HG03520 (cell line): ENCODE measurements at regions not wholly inside any gene's neighbourhood (a gene's known extent, or its start where the extent isn't known, plus 50 kb on each side); places are given as distances from the start of the nearest gene placed in this dataset.

Experiments used
- ATAC-seq: cut with Tn5 transposase; IDR thresholded peaks from one replicate; pipeline ENCODE4 v1.9.1; 2021; ENCODE audit warnings: mild to moderate bottlenecking, moderate library complexity; ENCODE audit not compliant: unreplicated experiment

DNA sequence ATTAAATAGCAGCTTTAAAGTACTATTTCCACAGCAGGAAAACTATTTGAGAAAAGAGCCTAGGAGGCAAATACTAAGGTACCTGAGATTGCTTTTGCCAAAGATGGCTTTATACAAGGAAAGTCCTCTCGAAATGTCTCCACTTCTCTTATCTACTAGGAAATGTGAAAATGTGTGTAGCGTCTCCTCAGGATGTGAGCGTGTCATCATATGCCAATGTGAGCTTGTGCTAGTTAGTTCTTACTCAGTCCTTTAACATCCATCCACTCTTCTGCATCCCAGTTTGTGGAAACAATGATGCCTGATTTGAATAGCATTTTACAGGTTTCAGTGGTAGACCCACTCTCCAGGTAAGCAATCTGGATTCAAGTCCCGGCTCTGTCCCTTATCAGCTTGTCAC, 421.0 kb downstream of the DYNC2H1 start:
- no peak for ATAC-seq

DNA sequence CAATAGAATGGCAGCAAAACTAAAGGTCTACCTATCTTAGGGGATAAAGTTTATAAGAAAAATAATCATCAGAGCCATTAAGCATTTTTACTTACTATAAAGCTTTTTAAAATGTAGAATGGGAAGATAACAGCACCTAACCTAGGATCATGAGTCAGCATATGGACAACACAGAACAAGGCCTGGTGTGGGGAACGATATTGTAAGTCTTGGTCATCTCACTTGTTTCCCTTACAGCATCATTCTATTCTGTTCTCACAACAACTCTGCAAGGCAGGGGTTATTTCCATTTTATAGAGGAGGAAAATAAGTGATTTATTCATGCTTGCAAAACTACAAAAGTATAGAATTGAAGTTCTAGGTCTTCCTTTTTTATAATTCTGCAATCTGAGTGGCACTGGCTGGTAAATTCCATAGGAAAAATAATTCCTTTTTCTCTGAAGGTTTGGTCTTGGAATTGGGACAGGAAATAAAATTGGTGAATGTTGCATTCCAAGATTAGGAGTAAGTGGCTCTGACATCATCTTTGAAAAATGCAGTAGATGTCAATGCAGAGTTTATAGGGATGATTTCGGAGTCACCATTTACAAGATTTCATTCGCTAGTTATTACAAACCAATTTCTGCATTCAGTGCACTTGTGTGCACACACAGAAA, 423.0 kb downstream of the DYNC2H1 start:
- ATAC-seq, result no peak

DNA sequence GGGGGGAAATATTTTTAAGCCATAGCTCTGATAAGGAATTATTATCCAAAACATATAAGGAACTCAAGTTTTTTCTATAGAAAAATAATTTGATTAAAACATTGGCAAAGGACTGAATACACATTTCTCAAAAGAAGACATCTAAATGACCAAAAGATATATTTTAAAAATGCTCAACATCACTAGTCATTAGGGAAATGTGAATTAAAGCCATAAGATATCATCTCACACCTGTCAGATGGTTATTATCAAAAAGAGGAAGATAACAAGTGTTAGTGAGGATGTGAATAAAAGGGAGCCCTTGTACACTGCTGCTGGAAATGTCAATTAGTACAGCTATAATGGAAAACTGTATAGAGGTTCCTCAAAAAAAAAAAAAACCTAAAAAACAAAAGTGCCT, 425.0 kb downstream of the DYNC2H1 start:
- ATAC-seq, result no peak

DNA sequence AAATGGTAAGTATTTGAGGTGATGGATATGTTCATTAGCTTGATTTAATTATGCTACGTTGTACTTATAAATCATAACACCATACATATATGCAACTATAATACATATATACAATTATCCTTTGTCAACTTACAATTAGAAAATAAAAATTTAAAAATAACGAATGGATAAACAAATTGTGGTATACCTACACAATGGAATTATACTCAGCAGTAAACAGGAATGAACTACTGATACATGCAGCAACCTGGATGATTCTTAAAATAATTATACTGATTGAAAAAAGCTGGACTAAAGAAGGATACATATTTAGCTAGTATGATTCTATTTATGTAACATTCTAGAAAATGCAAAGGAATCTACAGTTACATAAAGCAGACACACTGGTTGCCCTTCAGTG, 425.7 kb downstream of the DYNC2H1 start:
- no peak for ATAC-seq

DNA sequence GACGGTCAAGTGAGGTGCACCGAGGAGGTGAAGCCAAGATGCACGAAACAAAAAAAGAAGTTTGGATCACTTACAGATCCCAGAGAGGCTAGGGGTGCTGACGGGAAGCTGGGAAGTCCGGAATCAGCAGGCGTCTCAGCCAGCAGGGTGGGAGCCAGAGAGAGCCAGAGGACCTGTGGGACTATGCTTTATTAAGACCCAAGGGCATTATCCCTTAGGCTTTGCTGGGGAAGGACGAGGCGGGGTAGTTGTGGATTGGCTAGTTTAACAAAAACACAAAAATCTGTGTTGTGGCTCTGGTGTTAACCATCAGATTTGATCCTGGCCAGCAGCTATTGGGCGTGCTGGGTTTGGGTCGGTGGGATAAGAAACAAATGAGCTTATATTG, 427.1 kb downstream of the DYNC2H1 start:
- ATAC-seq, result no peak

DNA sequence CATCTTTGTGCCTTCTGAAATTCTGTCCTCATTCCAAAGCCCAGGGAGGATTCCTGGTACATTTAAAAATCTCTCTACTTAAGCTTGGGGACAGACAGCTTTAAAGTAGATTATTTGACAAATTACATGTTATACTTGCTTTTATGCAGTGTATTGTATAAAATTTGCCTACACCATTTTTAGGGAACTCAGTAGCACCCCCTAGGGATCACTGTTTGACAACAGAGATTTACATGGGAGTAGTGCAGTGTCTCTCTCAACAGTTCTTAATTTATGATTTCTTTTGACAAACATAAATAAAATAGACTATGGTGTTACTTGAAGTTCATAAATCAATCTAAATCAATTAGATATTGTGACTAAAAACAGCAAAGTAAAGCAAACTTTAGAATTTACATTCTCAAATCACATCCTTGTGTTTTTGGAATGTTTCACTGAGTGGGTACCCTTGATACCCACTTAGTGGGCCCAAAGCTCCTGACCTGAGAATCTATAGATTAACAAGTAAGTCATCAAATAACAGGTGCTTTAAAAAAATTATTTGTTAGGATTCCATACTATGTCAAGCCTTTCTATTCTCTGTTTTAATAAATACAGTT, 428.8 kb downstream of the DYNC2H1 start:
- no peak for ATAC-seq

DNA sequence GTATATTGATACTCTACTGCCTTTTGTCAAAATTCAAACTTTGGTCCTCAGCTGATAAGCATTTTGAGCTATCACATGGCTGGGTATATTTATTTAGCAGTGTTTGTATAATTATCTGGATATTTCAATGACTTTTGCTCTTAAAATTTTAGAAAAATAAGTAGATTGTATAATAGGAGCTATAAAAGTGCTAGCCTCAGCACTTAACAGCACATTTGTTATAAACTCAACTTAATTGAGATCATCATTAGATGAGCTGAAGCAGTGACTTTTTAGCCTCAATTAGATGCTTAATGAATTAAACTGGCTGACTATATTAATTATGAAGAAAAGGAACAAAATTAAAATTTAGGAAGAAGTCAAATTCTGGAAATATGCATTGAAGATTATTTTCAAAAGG, 429.9 kb downstream of the DYNC2H1 start:
- ATAC-seq, result no peak

DNA sequence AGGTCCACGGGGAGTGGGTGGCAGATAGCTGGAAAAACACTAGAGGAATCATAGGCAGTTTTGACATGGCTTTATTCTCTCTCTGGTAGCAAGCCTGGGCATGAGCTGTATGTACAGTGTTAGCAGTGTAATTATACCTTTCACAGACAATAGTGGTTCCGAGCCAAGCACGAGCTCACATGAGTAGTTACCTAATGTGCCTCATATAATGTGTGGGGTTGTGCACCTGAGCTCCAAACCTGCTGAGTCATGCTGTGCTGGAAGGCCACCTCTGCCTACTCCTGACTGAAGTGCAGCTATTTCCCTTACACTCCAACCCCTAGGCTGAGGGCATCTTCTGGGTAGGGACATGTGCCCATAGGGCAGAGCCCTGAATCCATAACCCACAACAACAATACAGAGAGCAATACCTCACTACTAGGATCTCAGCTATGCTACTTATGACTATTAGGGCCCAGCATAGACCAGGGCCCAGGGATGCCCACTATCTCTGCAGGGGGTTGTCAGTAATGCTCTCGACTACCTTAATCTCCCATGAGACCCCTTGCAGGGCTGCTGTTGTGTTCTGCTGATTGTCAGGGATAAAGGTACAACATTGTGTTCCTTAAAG, 432.1 kb downstream of the DYNC2H1 start:
- ATAC-seq, result no peak

DNA sequence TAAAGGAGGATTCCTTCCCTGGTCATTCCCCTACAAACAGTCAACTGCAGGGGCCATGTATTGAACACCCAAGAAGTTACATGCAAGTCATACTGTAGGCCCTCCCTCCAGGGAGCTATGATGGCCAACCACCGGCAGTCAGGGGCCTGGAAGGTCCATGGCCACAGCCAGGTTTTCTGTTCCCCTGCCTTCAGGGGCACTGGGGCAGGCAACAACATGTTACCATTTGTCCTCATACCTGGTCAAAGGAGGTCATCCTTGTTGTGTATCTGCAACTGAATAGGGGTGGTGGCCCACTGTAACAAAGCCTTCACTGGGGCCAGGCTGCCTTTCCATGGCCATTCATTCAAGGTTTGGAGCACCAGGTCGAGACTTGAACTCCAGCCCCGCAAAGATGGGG, 433.6 kb downstream of the DYNC2H1 start:
- ATAC-seq, result no peak

DNA sequence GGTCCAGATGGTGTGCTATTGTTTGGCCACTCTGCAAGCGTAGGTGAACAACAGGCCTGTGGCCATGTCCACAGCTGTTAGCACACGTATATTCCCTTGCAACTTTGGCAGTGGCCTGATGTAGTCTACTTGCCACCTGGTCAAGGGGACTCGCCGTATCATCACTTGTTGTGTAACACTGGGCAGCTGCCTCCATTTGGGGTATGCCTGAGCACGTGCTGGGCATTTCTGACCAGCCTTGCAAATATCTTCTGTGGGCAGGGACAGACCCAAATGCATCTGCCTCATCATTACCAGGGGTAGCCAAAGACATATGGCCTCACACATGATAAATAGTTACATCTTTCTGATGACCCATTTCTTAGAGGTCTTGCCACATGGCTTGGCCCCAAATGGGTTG, 434.2 kb downstream of the DYNC2H1 start:
- no peak for ATAC-seq

DNA sequence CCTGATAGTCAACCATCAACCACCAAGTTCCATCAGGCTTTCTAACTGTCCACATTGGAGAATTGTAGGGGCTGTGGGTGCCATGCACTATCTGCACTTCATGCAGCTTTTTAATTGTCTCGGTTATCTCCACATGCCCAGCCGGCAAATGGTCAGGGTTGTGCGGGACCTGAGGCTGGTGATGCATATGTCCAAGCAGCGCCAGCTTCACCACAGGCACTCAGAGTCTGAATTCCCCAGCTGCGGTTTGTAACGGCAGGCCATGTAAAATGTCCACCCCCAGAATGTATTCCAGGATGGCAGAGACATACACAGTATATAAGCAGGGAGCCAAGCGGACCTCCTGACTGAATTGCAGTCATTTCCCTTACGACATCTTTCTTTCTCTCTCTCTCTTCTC, 435.6 kb downstream of the DYNC2H1 start:
- ATAC-seq, result no peak

DNA sequence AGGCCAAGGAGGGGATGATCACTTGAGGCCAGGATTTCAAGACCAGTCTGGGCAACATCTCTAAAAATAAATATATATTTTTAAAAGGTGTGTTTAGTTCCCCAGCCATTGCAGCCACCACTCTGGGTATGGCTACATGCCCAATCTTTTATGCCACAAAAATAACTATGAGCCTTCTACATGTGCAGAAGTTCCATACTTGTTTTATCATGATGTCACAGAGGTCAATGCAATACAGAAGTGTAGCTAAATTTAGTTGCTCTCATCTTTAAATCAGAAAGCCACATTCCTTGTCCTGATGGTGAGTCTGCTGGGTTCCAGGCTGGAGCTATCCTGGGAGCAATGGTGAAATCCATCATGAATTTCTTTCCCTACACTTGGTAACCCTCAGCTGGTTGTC, 436.3 kb downstream of the DYNC2H1 start:
- no peak for ATAC-seq

DNA sequence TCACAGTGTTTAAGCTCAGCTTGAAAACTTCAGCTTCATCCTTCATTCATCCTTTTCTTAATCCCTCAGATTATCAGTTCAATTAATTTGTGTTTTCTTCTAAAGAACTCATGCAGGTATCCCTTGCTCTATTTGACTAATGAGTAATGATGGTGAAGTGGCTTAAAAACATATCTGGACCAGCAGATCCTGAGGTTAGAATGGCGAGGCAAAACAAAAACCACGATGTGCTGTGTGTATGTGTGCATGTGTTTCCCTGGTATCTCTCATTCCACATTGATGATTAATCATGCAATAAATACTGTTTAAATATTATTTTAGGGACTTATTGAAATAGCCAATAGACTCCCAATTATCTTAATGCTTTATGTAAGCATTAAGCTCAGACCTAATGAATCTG, 437.0 kb downstream of the DYNC2H1 start:
- no peak for ATAC-seq

DNA sequence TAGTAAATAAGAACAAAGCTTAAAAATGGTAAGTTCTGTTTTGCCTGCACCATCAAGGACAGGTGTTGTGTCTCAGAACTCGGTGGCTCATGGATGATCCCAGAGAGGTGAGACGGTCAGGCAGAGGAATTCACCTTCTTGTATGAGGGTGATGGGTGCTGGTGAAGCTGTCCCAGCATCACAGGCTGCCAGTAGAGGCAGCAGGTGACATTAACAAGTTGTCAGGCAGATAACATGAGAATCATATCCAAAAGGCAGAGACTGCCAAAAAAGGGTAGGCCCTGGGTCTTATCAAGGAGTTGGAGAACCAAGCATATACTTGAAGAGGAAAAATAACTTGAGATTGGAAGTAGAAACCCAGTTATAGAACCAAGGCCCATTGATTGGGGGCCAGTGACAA, 437.8 kb downstream of the DYNC2H1 start:
- no peak for ATAC-seq

DNA sequence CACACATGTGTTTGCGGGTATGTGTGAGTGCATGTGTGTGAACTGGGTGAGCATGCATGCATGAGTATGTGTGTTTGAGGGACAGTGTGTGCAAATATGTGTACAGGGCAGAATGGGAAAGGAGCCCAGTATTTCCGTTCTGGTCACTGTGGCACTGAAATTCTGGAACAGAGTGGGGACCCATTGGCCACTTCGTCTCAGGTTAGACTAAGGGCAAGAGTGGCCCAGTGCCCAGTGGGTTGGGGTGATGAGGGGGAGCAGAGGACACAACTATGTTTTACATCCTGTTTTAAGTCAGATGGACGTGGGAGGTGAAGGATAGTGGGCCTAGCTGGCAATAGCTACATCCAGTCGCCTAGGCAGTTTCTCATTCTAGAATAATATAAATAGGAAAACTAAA, 438.5 kb downstream of the DYNC2H1 start:
- ATAC-seq, result no peak

DNA sequence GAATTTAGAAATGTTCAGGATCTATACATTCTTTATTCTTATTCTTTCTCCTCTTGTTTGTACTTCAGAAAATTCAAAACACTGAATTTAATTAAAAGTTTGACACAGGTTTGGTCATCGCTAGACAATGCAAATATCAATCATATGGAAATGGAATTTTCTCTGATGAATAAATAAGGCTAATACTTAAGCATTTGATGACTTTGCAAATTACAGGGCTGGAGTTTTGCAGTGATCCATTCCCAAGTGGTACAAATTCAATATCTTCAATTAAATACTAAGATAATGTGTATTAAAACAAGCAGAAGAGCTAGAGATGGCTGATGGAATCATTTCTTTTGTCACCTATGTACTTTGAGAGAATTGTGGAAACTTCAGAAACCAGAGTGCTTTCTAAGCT, 439.6 kb downstream of the DYNC2H1 start:
- no peak for ATAC-seq

DNA sequence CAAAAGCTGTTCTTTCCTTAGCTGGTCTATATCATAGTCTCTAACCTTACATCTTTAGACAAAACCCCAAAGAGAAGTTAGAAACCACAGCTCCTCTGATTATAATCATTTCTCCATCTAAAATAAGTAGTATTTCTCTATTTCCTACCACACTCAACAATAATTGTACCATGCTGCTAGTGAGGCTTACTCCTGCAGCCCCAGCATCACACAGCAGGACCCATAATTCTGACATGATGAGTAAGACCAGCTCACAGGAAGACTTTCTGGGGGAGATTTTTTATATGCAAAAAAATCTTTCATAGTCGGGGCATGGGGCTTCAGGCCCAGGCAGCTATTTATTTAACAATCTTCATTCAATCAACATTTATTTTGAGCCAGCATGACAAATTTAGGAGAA, 441.6 kb downstream of the DYNC2H1 start:
- no peak for ATAC-seq

DNA sequence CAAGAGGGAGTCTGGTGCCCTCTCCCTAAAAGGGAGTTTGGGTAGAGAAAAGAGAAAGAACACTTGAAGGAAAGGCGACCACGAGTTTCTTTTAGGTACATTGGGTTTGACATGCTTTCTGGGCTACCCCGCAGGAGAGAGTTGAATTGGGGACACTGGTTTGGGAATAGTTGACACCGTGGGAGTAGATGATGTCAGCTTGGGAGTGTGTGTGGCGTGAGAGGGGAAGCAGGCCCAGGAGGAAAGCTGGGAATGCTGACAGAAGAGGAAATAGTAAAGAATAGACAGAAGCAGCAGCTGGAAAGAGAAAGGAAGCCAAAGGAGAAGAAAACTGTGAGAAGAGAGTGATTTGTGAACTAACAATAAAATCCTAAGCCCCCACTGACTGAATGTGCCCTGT, 442.9 kb downstream of the DYNC2H1 start:
- no peak for ATAC-seq

DNA sequence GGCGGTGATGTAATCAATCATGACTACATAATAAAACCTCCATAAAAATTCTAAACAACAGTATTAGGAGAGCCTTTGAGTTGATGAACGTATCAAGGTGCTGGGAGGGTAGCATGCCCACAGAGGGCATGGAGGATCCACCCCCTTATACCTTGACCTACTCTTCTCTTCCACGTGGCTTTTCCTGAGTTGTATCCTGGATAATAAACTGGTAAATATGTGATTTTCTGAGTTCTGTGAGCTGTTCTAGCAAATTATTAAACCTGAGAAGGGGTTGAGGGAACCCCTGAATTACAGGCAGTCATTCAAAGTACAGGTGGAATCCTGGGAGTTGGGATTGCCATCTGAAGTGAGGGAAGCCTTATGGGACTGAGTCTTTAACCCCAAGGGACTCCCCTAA, 446.9 kb downstream of the DYNC2H1 start:
- ATAC-seq, result no peak

DNA sequence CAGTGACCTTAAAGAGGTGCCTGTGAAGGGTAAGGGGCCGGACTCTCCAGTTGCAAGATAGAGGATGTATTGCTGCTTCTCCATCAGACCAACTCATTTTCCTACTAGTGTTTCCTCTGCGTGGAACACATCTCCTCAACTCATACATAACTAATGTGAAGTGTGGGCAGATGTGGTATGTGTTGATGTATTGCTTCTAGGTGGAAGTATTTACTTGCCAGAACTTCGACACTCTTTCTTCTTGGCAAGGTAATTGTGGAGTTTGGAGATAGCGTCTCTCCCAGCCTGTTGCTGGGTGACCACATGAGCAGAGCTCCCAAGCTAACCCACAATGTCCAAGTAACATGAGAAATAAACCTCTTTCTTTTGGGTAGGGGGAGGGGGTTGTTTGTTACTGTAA, 456.9 kb downstream of the DYNC2H1 start:
- no peak for ATAC-seq

DNA sequence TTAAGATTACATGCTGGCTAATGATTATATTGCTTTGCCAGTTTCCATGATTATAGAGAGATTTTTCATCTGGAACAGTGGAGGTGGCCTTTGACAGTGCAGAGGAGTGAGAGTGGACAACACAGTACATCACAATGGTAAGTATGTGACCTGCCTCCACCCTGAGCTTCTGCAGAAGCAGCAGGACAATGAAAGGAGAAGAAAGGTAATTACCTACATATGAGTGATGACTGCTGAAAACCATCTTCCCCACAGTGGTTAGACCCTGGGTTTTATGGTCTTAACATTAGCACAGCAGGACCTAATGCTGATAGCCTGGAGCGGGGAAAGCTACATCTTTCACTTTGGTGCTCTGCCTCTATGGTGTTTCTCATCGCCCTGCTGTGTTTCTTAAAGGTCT, 454.7 kb upstream of the DDI1 start:
- no peak for ATAC-seq

DNA sequence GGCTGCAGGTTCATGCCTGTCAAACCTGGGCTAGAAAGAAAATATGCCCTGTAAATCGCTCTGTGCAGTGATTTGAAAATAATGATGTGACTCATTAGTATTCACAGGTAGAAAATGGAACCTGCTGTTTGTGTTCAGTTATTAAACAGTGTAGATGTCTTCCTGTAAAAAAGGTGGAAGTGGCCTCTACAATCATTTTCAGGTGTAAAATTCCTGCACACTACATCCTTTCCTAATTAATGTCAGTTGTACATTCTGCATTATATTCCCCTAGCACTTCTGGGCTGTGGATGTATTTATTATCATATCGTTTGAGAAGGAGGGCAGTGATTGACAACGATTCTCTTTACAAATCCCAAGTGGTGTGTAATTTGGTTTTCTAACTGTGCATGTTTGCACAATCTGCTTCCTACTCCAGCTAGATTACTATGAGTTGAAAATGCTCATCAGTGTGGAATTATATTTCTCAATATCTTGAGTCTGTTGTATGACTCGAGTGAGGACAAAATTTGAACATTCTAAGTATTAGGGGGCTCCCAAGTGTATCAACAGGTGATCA, 454.0 kb upstream of the DDI1 start:
- no peak for ATAC-seq
